GM12864 (cell line): ENCODE measurements at regions not wholly inside any gene's neighbourhood (a gene's known extent, or its start where the extent isn't known, plus 50 kb on each side); places are given as distances from the start of the nearest gene placed in this dataset.

ENCODE experiments used
- DNase-seq: peaks from one replicate; pipeline ENCODE4 v3.0.0-alpha.2; 2011; ENCODE audit warnings: low read depth
- H3K4me3 ChIP-seq: 2 replicates; pipeline ENCODE4 v1.5.1; 2011; ENCODE audit warnings: mild to moderate bottlenecking, low read depth, low read length, control low read depth
- TF ChIP-seq, protein P1 (sequence below): IDR thresholded peaks from 2 replicates; pipeline ENCODE4 v1.5.1; 2011; ENCODE audit warnings: low read depth, mild to moderate bottlenecking, moderate library complexity, low read length, control low read depth, inconsistent platforms; ENCODE audit errors: missing control alignments

DNA sequence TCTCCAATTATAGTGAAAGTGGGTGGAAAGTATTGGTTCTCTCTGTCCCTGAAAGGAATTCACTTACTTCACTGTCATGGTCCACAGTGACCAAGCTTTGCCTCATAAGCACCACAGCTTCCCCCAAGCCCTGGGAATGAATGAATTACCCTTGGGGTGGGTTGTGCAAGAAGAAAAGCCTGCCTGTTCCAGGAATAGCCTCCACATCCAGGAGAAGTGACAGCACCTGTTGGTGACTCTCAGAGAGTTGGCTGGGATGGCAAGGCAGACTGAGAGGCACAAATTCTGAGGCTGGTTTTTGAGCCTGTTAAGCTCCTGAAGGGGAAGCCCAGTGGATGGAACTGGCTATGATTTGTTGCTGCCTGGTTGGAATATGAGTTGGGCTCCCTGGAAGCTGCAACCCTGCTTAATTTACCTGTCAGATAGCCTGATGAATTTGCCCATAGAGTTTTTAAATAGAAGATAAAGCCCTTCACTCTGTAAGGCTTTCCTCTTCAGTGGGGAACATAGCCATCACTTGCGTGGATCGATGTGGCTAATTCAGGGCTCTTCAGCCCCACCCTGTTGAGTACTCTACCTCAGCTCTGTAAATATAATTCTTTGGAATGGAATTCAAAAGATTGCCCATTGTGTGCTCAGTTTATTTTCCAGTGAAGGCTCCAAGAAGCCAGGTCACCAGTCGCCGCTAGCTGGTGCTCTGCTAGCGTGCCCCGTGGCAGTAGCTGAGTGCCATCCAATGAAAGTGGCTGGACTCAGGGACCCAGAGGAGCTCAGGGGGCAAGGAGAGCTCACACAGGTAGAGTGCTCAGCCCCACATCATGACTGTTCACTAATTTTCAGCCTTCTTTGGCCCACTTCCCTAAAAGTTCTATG lies 479.3 kb downstream of the IRS1 start:
- no peak overlapping the region for H3K4me3 ChIP-seq
- TF ChIP-seq, protein P1, sequence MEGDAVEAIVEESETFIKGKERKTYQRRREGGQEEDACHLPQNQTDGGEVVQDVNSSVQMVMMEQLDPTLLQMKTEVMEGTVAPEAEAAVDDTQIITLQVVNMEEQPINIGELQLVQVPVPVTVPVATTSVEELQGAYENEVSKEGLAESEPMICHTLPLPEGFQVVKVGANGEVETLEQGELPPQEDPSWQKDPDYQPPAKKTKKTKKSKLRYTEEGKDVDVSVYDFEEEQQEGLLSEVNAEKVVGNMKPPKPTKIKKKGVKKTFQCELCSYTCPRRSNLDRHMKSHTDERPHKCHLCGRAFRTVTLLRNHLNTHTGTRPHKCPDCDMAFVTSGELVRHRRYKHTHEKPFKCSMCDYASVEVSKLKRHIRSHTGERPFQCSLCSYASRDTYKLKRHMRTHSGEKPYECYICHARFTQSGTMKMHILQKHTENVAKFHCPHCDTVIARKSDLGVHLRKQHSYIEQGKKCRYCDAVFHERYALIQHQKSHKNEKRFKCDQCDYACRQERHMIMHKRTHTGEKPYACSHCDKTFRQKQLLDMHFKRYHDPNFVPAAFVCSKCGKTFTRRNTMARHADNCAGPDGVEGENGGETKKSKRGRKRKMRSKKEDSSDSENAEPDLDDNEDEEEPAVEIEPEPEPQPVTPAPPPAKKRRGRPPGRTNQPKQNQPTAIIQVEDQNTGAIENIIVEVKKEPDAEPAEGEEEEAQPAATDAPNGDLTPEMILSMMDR = no peak
- DNase-seq = no peak

DNA sequence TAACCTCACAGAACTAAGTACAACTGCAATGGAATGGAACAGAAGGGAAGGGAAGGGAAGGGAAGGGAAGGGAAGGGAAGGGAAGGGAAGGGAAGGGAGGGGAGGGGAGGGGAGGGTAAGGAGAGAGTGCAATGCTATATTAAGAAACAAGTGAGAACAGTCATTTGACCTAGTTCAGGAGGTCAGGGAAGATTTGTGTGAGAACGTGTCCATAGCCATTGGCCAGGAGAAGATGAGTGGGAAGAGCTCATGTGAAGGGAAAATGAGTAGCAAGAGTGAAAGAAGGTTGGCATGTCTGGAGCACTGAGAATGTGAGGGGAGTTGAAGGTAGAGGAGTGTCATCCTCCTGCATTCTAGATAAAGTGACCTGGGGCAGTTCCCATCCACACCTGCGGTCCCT lies 481.6 kb downstream of the IRS1 start:
- TF ChIP-seq, protein P1 = no peak
- no peak overlapping the region for H3K4me3 ChIP-seq
- DNase-seq = no peak

DNA sequence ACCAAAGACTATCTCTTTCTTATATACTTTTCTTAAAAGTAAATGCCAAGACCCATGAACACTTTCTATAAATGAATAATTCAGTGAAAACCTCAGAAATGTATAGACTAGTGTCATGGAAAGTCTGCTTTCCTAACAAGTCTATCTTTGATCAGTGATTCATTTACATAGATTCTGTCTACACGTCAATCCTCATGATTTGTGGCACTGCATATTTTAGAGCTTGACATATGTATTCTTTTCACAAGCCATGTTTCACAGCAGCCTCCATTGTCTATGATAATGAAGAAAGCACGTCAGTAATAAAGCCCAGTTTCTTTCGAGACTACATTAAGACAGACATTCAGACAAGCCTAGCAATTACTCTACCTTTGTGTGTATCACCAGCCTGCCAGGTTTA lies 486.6 kb downstream of the IRS1 start:
- no peak for DNase-seq
- TF ChIP-seq, protein P1 = no peak
- H3K4me3 ChIP-seq = no peak overlapping the region

DNA sequence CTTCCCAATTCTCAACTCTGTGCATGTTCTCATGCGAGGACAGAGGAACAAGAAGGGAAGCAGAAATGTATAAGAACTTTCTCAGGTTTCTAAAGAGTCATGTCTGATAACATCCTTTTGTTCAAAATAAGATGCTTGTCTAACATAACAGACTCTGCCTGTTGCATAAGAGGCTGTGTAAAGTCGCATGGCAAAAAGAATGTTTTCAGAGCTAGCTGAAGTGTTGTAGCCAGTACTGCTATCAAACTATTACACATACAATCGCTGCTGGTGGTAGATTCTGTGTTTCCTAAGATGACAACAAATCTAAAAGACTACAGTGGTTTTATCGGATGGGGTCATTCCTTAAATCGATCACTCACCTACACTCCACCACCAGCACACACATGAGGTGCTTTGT lies 487.5 kb downstream of the IRS1 start:
- DNase-seq = no peak
- TF ChIP-seq, protein P1 = no peak
- no peak overlapping the region for H3K4me3 ChIP-seq

DNA sequence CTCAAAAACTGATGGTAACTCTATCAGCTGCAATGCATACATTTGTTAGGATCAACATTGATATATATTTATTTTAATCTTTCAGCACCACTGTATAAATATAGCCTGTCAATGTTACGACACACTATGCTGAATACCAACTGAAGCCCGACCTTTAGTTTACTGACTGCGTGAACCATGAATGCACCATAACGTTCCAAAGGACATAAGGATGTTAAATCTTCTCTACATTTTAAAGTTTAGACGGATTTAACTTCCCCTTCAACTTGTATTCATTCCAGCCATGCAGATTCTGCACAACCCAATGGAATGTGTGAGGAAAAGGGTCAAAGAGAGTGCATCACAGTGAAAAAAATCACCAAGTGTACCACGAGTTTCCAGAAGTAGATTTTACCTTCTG lies 489.5 kb downstream of the IRS1 start:
- H3K4me3 ChIP-seq = no peak overlapping the region
- DNase-seq = no peak
- TF ChIP-seq, protein P1 = no peak

DNA sequence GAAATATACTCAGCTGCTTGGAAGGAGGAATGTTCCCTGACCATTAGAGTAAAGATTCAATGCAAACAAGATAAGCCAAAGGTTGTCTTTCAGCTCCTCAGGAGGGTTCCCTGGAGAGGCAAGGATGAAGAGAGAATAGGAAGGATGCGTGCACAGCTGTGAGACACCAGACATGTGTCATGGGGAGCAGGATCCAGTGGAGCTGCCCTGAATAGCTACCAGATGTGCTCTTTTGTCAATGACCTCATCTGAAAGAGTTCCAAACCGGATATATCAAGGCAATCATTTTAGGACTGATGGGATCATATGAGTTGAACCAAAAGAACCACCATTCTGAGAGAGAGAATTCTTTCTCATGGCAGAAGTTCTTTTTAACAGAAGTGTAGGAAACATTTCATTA lies 490.6 kb downstream of the IRS1 start:
- no peak for DNase-seq
- no peak overlapping the region for H3K4me3 ChIP-seq
- TF ChIP-seq, protein P1 = no peak

DNA sequence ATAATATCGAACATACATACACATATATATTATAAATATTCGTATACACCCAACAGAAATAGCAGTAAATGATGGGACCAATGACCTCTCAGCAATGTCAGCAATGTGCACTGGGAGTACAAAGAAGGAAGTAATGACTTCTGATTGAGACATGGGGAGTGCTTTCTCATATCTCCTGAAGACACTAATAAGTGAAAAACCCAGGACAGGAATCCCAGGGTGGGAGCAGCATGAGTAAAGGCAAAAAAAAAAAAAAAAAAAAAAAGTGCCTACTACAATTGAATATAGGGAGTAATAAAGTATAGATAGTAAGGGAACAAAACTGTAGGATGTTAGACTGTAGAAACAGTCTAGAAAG lies 491.3 kb downstream of the IRS1 start:
- TF ChIP-seq, protein P1 = no peak
- no peak for DNase-seq

More for the DNA sequence above, 491.3 kb downstream of the IRS1 start:
- H3K4me3 ChIP-seq = no peak overlapping the region
